Dermis microvascular lymphatic vessel endothelial cell (primary cell): ENCODE measurements at regions not wholly inside any gene's neighbourhood (a gene's known extent, or its start where the extent isn't known, plus 50 kb on each side); places are given as distances from the start of the nearest gene placed in this dataset.

Experiments
- DNase-seq, 2 donors: peaks; one replicate each; pipeline versions ENCODE4 v3.0.0 to v3.0.0-alpha.2; 2010; ENCODE audit warnings: low read depth in 2 of 2

GRCh38 chrX:10047133-10047532, 80.0 kb downstream of the CLDN34 start:
- no peak for DNase-seq

- DNase-seq = peak in 1 of 2 donors; percentile 25
Measured at GRCh38 chrX:10047631-10048030, 80.5 kb downstream of the CLDN34 start.

GRCh38 chrX:10048076-10048475, 80.9 kb downstream of the CLDN34 start:
- DNase-seq = peak in 1 of 2 donors; percentile 32

- no peak for DNase-seq
Measured at GRCh38 chrX:10048707-10049106, 81.5 kb downstream of the CLDN34 start.

GRCh38 chrX:10049236-10049635, 82.1 kb downstream of the CLDN34 start:
- no peak for DNase-seq

- DNase-seq = peak in 1 of 2 donors; percentile 34
Measured at GRCh38 chrX:10050481-10050880, 83.3 kb downstream of the CLDN34 start.

GRCh38 chrX:10051866-10052480, 84.8 kb downstream of the CLDN34 start:
- DNase-seq = no peak

GRCh38 chrX:10052906-10053625, 85.9 kb downstream of the CLDN34 start:
- no peak for DNase-seq

- DNase-seq = no peak
Measured at GRCh38 chrX:10054396-10054795, 87.2 kb downstream of the CLDN34 start.

GRCh38 chrX:10055430-10055829, 88.3 kb downstream of the CLDN34 start:
- DNase-seq = no peak

GRCh38 chrX:10062352-10062751, 94.4 kb upstream of the CLCN4 start:
- no peak for DNase-seq

GRCh38 chrX:10062980-10063379, 93.8 kb upstream of the CLCN4 start:
- DNase-seq = no peak

- DNase-seq = no peak
Measured at GRCh38 chrX:10064736-10065135, 92.0 kb upstream of the CLCN4 start.

- no peak for DNase-seq
Measured at GRCh38 chrX:10070714-10071436, 85.9 kb upstream of the CLCN4 start.

GRCh38 chrX:10071451-10072144, 85.2 kb upstream of the CLCN4 start:
- DNase-seq = peak in 1 of 2 donors; percentile 72

- DNase-seq = no peak
Measured at GRCh38 chrX:10072786-10073568, 83.8 kb upstream of the CLCN4 start.

- DNase-seq = no peak
Measured at GRCh38 chrX:10073671-10074070, 83.1 kb upstream of the CLCN4 start.

- DNase-seq = no peak
Measured at GRCh38 chrX:10074241-10074941, 82.4 kb upstream of the CLCN4 start.

GRCh38 chrX:10076765-10077164, 80.0 kb upstream of the CLCN4 start:
- DNase-seq = no peak

GRCh38 chrX:10077425-10078188, 79.2 kb upstream of the CLCN4 start:
- DNase-seq = no peak
